Body of pancreas (tissue), 4 donors: ENCODE measurements at regions not wholly inside any gene's neighbourhood (a gene's known extent, or its start where the extent isn't known, plus 50 kb on each side); places are given as distances from the start of the nearest gene placed in this dataset.

ENCODE experiments used
- POLR2A ChIP-seq, 3 donors: fragments of 450-650 bp; IDR thresholded peaks; one replicate each; pipeline ENCODE4 v1.6.1; 2016; ENCODE audit warnings: antibody characterized with exemption in 3 of 3, mild to moderate bottlenecking in 2 of 3
- TF ChIP-seq, protein P1 (sequence below), 7 experiments: fragments of 450-650 bp in 4 of 7; fragments of 200-600 bp in 3 of 7; sonication (generic) in 3 of 7; IDR thresholded peaks; one replicate each; pipeline ENCODE4 v1.5.1; 2016 to 2019; ENCODE audit warnings: antibody characterized with exemption in 7 of 7

DNA sequence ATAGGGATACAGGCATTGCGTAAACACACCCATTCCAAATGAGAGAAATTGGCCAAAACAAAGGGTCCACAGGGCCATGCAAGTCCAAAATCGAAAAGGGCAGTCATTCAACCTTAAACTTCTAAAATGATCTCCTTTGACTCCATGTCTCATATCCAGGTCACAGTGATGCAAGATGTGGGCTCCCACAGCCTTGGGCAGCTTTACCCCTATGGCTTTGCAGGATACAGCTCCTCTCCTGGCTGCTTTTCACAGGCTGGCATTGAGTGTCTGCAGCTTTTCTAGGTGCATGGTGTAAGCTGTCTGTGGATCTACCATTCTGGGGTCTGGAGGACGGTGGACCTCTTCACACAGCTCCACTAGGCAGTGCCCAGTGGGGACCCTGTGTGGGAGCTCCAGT, 744.5 kb downstream of the QKI start:
- TF ChIP-seq, protein P1, sequence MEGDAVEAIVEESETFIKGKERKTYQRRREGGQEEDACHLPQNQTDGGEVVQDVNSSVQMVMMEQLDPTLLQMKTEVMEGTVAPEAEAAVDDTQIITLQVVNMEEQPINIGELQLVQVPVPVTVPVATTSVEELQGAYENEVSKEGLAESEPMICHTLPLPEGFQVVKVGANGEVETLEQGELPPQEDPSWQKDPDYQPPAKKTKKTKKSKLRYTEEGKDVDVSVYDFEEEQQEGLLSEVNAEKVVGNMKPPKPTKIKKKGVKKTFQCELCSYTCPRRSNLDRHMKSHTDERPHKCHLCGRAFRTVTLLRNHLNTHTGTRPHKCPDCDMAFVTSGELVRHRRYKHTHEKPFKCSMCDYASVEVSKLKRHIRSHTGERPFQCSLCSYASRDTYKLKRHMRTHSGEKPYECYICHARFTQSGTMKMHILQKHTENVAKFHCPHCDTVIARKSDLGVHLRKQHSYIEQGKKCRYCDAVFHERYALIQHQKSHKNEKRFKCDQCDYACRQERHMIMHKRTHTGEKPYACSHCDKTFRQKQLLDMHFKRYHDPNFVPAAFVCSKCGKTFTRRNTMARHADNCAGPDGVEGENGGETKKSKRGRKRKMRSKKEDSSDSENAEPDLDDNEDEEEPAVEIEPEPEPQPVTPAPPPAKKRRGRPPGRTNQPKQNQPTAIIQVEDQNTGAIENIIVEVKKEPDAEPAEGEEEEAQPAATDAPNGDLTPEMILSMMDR (IDR thresholded peaks at IDR 0.05), result no peak
- TF ChIP-seq POLR2A (IDR thresholded peaks at IDR 0.05), result no peak
